ENCODE measurements at regions not wholly inside any gene's neighbourhood (a gene's known extent, or its start where the extent isn't known, plus 50 kb on each side); places are given as distances from the start of the nearest gene placed in this dataset.

DNA sequence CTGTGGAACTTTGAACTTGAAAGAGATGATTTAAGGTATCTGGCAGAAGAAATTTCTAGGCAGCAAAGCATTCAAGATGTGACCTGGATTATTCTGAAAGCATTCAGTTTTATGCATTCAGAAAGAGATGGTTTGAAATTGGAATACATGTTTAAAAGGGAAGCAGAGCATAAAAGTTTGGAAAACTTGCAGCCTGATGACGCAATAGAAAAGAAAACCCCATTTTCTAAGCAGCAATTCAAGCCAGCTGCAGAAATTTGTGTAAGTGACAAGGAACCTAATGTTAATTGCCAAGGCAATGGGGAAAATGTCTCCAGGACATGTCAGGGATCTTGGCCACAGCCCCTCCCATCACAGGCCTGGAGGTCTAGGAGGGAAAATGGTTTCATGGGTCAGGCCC lies 354.0 kb downstream of the ZNF326 start:
- TF ChIP-seq ZNF274 (IDR thresholded peaks at IDR 0.05; ENCODE audit: low read depth, low read length) (no peak), POLR2AphosphoS5 (IDR thresholded peaks at IDR 0.05; ENCODE audit: low read depth, low read length) (no peak), POLR2A (IDR thresholded peaks at IDR 0.05; ENCODE audit: borderline replicate concordance, extremely low read depth, insufficient read depth, insufficient read length) (no peak), CTCF (IDR thresholded peaks at IDR 0.05 in 2 of 3, conservative IDR thresholded peaks at IDR 0.05 in 1 of 3; ENCODE audit: borderline replicate concordance in 1 of 3, insufficient read depth in 1 of 3, low read depth in 2 of 3, low read length in 2 of 3) (no peak), EGR1 (IDR thresholded peaks at IDR 0.05; ENCODE audit: low read depth) (no peak), CEBPB (IDR thresholded peaks at IDR 0.05; ENCODE audit: low read depth) (no peak), EZH2 (IDR thresholded peaks at IDR 0.05) (no peak), REST (IDR thresholded peaks at IDR 0.05; ENCODE audit: low read depth) (no peak)
